Peyer's patch (tissue), 4 donors: ENCODE measurements at regions not wholly inside any gene's neighbourhood (a gene's known extent, or its start where the extent isn't known, plus 50 kb on each side); places are given as distances from the start of the nearest gene placed in this dataset.

Source experiments
- DNase-seq, 3 donors: peaks; one replicate each; pipeline ENCODE4 v3.0.0-alpha.2; 2017 to 2019
- H3K27ac ChIP-seq, 4 donors: fragments of 200-600 bp; sonication (generic); one replicate each; pipeline ENCODE4 v1.5.1; 2016 to 2019
- H3K27me3 ChIP-seq, 2 donors: fragments of 200-600 bp; sonication (generic); one replicate each; pipeline ENCODE4 v1.5.1; 2019
- H3K36me3 ChIP-seq, 3 donors: fragments of 200-600 bp; sonication (generic); one replicate each; pipeline ENCODE4 v1.5.1; 2016 to 2019
- H3K4me1 ChIP-seq, 4 donors: fragments of 200-600 bp; sonication (generic); one replicate each; pipeline ENCODE4 v1.5.1; 2016 to 2019
- H3K4me3 ChIP-seq, 4 donors: fragments of 200-600 bp; sonication (generic); 1 replicate in 3 of 4; 2 replicates in 1 of 4; pipeline ENCODE4 v1.5.1; 2016 to 2019; ENCODE audit warnings: mild to moderate bottlenecking in 1 of 4
- H3K9me3 ChIP-seq, 4 donors: fragments of 200-600 bp; sonication (generic); one replicate each; pipeline ENCODE4 v1.5.1; 2016 to 2019; ENCODE audit warnings: mild to moderate bottlenecking in 1 of 4
- CTCF ChIP-seq, 6 experiments: fragments of 450-650 bp in 4 of 6; fragments of 200-600 bp in 2 of 6; sonication (generic) in 1 of 6; IDR thresholded peaks; one replicate each; pipeline ENCODE4 v1.5.1; 2017 to 2019; ENCODE audit warnings: antibody characterized with exemption in 6 of 6, mild to moderate bottlenecking in 3 of 6, moderate library complexity in 1 of 6
- POLR2A ChIP-seq, 2 donors: fragments of 450-650 bp; IDR thresholded peaks; one replicate each; pipeline ENCODE4 v1.5.1; 2017; ENCODE audit warnings: antibody characterized with exemption in 2 of 2, mild to moderate bottlenecking in 2 of 2, moderate library complexity in 2 of 2

GRCh38 chr5:97549496-97549895 is 366.4 kb upstream of the RIOK2 start:
- TF ChIP-seq POLR2A (IDR thresholded peaks at IDR 0.05) (no peak), CTCF (IDR thresholded peaks at IDR 0.05) (no peak)
- no peak for DNase-seq

GRCh38 chr5:97550164-97550563 is 367.1 kb upstream of the RIOK2 start:
- Histone ChIP-seq H3K27me3 (no peaks in the 10 kb centered on the region), H3K27ac (no peak overlapping the region), H3K9me3 (no peaks in the 10 kb centered on the region), H3K36me3 (no peaks in the 10 kb centered on the region), H3K4me1 (peaks cover 0 to 4% (median 2%) of the 10 kb centered on the region in 4 donors), H3K4me3 (no peak overlapping the region)
- TF ChIP-seq POLR2A (IDR thresholded peaks at IDR 0.05) = no peak
- TF ChIP-seq CTCF (IDR thresholded peaks at IDR 0.05) = no peak
- no peak for DNase-seq

More at GRCh38 chr5:97549496-97549895, 366.4 kb upstream of the RIOK2 start:
- Histone ChIP-seq H3K9me3 (no peaks in the 10 kb centered on the region), H3K27me3 (no peaks in the 10 kb centered on the region), H3K4me1 (peaks cover 0 to 4% (median 2%) of the 10 kb centered on the region in 4 donors), H3K27ac (no peak overlapping the region), H3K36me3 (no peaks in the 10 kb centered on the region), H3K4me3 (no peak overlapping the region)

- Histone ChIP-seq H3K27me3 (no peaks in the 10 kb centered on the region), H3K9me3 (no peaks in the 10 kb centered on the region), H3K36me3 (no peaks in the 10 kb centered on the region), H3K27ac (no peak overlapping the region), H3K4me1 (peaks cover 0 to 4% (median 2%) of the 10 kb centered on the region in 4 donors), H3K4me3 (no peak overlapping the region)
- no peak for DNase-seq
- TF ChIP-seq POLR2A (IDR thresholded peaks at IDR 0.05) = no peak
- no peak for TF ChIP-seq CTCF (IDR thresholded peaks at IDR 0.05)
These were observed 367.8 kb upstream of the RIOK2 start for GRCh38 chr5:97550818-97551217.

GRCh38 chr5:97553604-97554452 is 370.8 kb upstream of the RIOK2 start:
- H3K27ac ChIP-seq = no peak overlapping the region
- no peaks in the 10 kb centered on the region for H3K36me3 ChIP-seq
- H3K9me3 ChIP-seq = no peaks in the 10 kb centered on the region
- H3K4me3 ChIP-seq = no peak overlapping the region
- TF ChIP-seq CTCF (IDR thresholded peaks at IDR 0.05) = no peak
- no peak for TF ChIP-seq POLR2A (IDR thresholded peaks at IDR 0.05)
- no peaks in the 10 kb centered on the region for H3K27me3 ChIP-seq
- DNase-seq = no peak
- no peaks in the 10 kb centered on the region for H3K4me1 ChIP-seq

- Histone ChIP-seq H3K27ac (no peak overlapping the region), H3K4me1 (no peaks in the 10 kb centered on the region), H3K36me3 (no peaks in the 10 kb centered on the region), H3K9me3 (no peaks in the 10 kb centered on the region), H3K27me3 (no peaks in the 10 kb centered on the region), H3K4me3 (no peak overlapping the region)
- DNase-seq = no peak
- TF ChIP-seq CTCF (IDR thresholded peaks at IDR 0.05) = no peak
- no peak for TF ChIP-seq POLR2A (IDR thresholded peaks at IDR 0.05)
These were observed 372.1 kb upstream of the RIOK2 start for GRCh38 chr5:97554977-97555643.
